ENCODE measurements at regions not wholly inside any gene's neighbourhood (a gene's known extent, or its start where the extent isn't known, plus 50 kb on each side); places are given as distances from the start of the nearest gene placed in this dataset.

GRCh38 chr10:69712342-69712741 lies 82.3 kb downstream of the FAM241B start:
- no peaks in the 10 kb centered on the region for H3K36me3 Mint-ChIP-seq (ENCODE audit: insufficient read depth)
- H3K27ac Mint-ChIP-seq, result no peak overlapping the region
- no peak for TF ChIP-seq CTCF (IDR thresholded peaks at IDR 0.05; ENCODE audit: unreplicated experiment)
- no peak overlapping the region for H3K4me3 Mint-ChIP-seq (ENCODE audit: low read depth)
- peaks cover 8% of the 10 kb centered on the region for H3K4me1 Mint-ChIP-seq (ENCODE audit: low read depth)
- H3K27me3 Mint-ChIP-seq, result peaks cover 44% of the 10 kb centered on the region
- peaks cover 10% of the 10 kb centered on the region for H3K9me3 Mint-ChIP-seq (ENCODE audit: low read depth)
- no peak for DNase-seq (ENCODE audit: low spot score, unreplicated experiment)

- Mint-ChIP-seq H3K27ac (no peak overlapping the region), H3K4me3 (ENCODE audit: low read depth) (no peak overlapping the region), H3K9me3 (ENCODE audit: low read depth) (no peaks in the 10 kb centered on the region), H3K4me1 (ENCODE audit: low read depth) (peaks cover 7% of the 10 kb centered on the region), H3K27me3 (peaks cover 37% of the 10 kb centered on the region), H3K36me3 (ENCODE audit: insufficient read depth) (no peaks in the 10 kb centered on the region)
- DNase-seq (ENCODE audit: low spot score, unreplicated experiment), result no peak
- no peak for TF ChIP-seq CTCF (IDR thresholded peaks at IDR 0.05; ENCODE audit: unreplicated experiment)
Observed at GRCh38 chr10:69714572-69714971, 84.5 kb downstream of the FAM241B start.

GRCh38 chr10:69715156-69715898 lies 85.3 kb downstream of the FAM241B start:
- TF ChIP-seq CTCF (IDR thresholded peaks at IDR 0.05; ENCODE audit: unreplicated experiment), result no peak
- Mint-ChIP-seq H3K4me3 (ENCODE audit: low read depth) (no peak overlapping the region), H3K36me3 (ENCODE audit: insufficient read depth) (no peaks in the 10 kb centered on the region), H3K9me3 (ENCODE audit: low read depth) (peaks cover 2% of the 10 kb centered on the region), H3K27ac (no peak overlapping the region), H3K4me1 (ENCODE audit: low read depth) (no peaks in the 10 kb centered on the region), H3K27me3 (peaks cover 34% of the 10 kb centered on the region)
- DNase-seq (ENCODE audit: low spot score, unreplicated experiment), result no peak

- peak overlapping the region; percentile 21 for H3K27ac Mint-ChIP-seq
- no peak for TF ChIP-seq CTCF (IDR thresholded peaks at IDR 0.05; ENCODE audit: unreplicated experiment)
- no peak for DNase-seq (ENCODE audit: low spot score, unreplicated experiment)
- H3K4me3 Mint-ChIP-seq (ENCODE audit: low read depth), result no peak overlapping the region
- no peaks in the 10 kb centered on the region for H3K4me1 Mint-ChIP-seq (ENCODE audit: low read depth)
- no peaks in the 10 kb centered on the region for H3K36me3 Mint-ChIP-seq (ENCODE audit: insufficient read depth)
- peaks cover 4% of the 10 kb centered on the region for H3K9me3 Mint-ChIP-seq (ENCODE audit: low read depth)
- H3K27me3 Mint-ChIP-seq, result peaks cover 30% of the 10 kb centered on the region
Observed at GRCh38 chr10:69715899-69716606, 85.7 kb upstream of the COL13A1 start.

- Mint-ChIP-seq H3K36me3 (ENCODE audit: insufficient read depth) (no peaks in the 10 kb centered on the region), H3K4me3 (ENCODE audit: low read depth) (no peak overlapping the region), H3K4me1 (ENCODE audit: low read depth) (no peaks in the 10 kb centered on the region), H3K9me3 (ENCODE audit: low read depth) (peaks cover 4% of the 10 kb centered on the region), H3K27me3 (peaks cover 24% of the 10 kb centered on the region), H3K27ac (no peak overlapping the region)
- peak; percentile 79 for TF ChIP-seq CTCF (IDR thresholded peaks at IDR 0.05; ENCODE audit: unreplicated experiment)
- peak; percentile 65 for DNase-seq (ENCODE audit: low spot score, unreplicated experiment)
Observed at GRCh38 chr10:69716711-69717560, 84.8 kb upstream of the COL13A1 start.

Measured in progenitor cell of endocrine pancreas (in vitro differentiated cells).